HepG2 (cell line): ENCODE measurements at regions not wholly inside any gene's neighbourhood (a gene's known extent, or its start where the extent isn't known, plus 50 kb on each side); places are given as distances from the start of the nearest gene placed in this dataset.

Source experiments
- ATAC-seq: fragments of 200-7000 bp; cut with Tn5 transposase; 3 replicates; pipeline ENCODE4 v1.9.1; 2020; ENCODE audit warnings: mild to moderate bottlenecking, moderate library complexity
- BruUV-seq: library from RNA; stranded (reverse); fragments of 400-500 nt; replicated peaks from 2 replicates; lab custom pipeline; 2021; lab: Mats Ljungman, UMichigan
- CTCF ChIA-PET: fragments of 300-600 bp; formaldehyde crosslinking; extraction: SDS; loops from one replicate; lab custom pipeline; 2021; ENCODE audit warnings: low total read pairs, inconsistent platforms, low intra/inter-chr PET ratio; lab: Yijun Ruan, JAX
- POLR2A ChIA-PET: fragments of 350-600 bp; sonication (Branson Sonifier 250); formaldehyde crosslinking; loops from one replicate; lab custom pipeline; 2020; ENCODE audit warnings: antibody characterized with exemption, inconsistent platforms; lab: Yijun Ruan, JAX
- DNase-seq: peaks from one replicate; pipeline ENCODE4 v3.0.0-alpha.2; 2015; ENCODE audit warnings: low spot score
- FAIRE-seq: peaks from 3 replicates; lab custom pipeline; 2011; peaks lifted over from hg19 to GRCh38; lab: Jason Lieb, UNC
- H2AFZ ChIP-seq: one replicate; pipeline ENCODE4 v1.6.1; 2011; ENCODE audit warnings: low read length, inconsistent platforms
- H3K27ac ChIP-seq: fragments of 300-600 bp; 3 replicates; pipeline ENCODE4 v1.8.0; 2011; ENCODE audit warnings: mixed run types, mild to moderate bottlenecking, mixed read lengths, low read length, inconsistent platforms; ENCODE audit not compliant: insufficient read depth; ENCODE audit errors: extremely low read length
- H3K27me3 ChIP-seq, 2 experiments: fragments of 200-600 bp in 1 of 2; 2 replicates in 1 of 2; 3 replicates in 1 of 2; pipeline versions ENCODE4 v1.6.0 to v1.8.0; 2011; ENCODE audit warnings: low read length in 2 of 2, mild to moderate bottlenecking in 2 of 2, moderate library complexity in 2 of 2, inconsistent platforms in 1 of 2; ENCODE audit not compliant: insufficient read depth in 2 of 2, control insufficient read depth in 1 of 2
- H3K36me3 ChIP-seq, 2 experiments: fragments of 200-600 bp in 1 of 2; replicated peaks in 1 of 2; 2 replicates in 1 of 2; 3 replicates in 1 of 2; pipeline versions ENCODE4 v1.5.1 to v1.8.0; 2011; ENCODE audit warnings: low read length in 2 of 2, inconsistent platforms in 1 of 2; ENCODE audit not compliant: insufficient read depth in 2 of 2, control insufficient read depth in 1 of 2
- H3K4me1 ChIP-seq: 2 replicates; pipeline ENCODE4 v1.5.1; 2012; ENCODE audit warnings: low read length, inconsistent platforms; ENCODE audit not compliant: insufficient read depth
- H3K4me2 ChIP-seq: 2 replicates; pipeline ENCODE4 v1.6.0; 2011; ENCODE audit warnings: low read depth, low read length, inconsistent platforms
- H3K4me3 ChIP-seq, 3 experiments: fragments of 200-600 bp in 1 of 3; sonication (generic), shearing (Covaris generic) in 1 of 3; replicated peaks in 1 of 3; 2 replicates each; pipeline ENCODE4 v1.5.1; 2011 to 2016; ENCODE audit warnings: low read length in 3 of 3, inconsistent platforms in 2 of 3, low read depth in 2 of 3, mild to moderate bottlenecking in 2 of 3, control low read depth in 1 of 3, mixed read lengths in 1 of 3; ENCODE audit not compliant: insufficient read depth in 1 of 3
- H3K79me2 ChIP-seq: one replicate; pipeline ENCODE4 v1.6.1; 2011; ENCODE audit warnings: low read length, inconsistent platforms; ENCODE audit not compliant: insufficient read depth
- H3K9ac ChIP-seq: 2 replicates; pipeline ENCODE4 v1.6.0; 2011; ENCODE audit warnings: mild to moderate bottlenecking, low read depth, low read length, inconsistent platforms; ENCODE audit not compliant: insufficient read depth
- H3K9me3 ChIP-seq: 2 replicates; pipeline ENCODE4 v1.5.1; 2012; ENCODE audit warnings: mild to moderate bottlenecking, low read length
- H4K20me1 ChIP-seq: 2 replicates; pipeline ENCODE4 v1.6.0; 2011; ENCODE audit warnings: inconsistent platforms, mild to moderate bottlenecking, low read length, moderate library complexity; ENCODE audit not compliant: insufficient read depth
- CENPX ChIP-seq: sonication (generic); formaldehyde crosslinking; IDR thresholded peaks from 2 replicates; pipeline ENCODE4 v1.9.0; 2021; ENCODE audit warnings: mild to moderate bottlenecking, missing genetic modification reagents, moderate library complexity
- CREM ChIP-seq, 2 experiments: sonication (generic) in 1 of 2; formaldehyde crosslinking in 1 of 2; IDR thresholded peaks; 2 replicates each; pipeline versions ENCODE4 v1.4.0 to v1.6.1; 2016 to 2020; ENCODE audit warnings: antibody characterized with exemption in 1 of 2, mild to moderate bottlenecking in 1 of 2, missing genetic modification reagents in 1 of 2
- HNRNPUL1 ChIP-seq: fragments of 200-400 bp; formaldehyde crosslinking; IDR thresholded peaks from 2 replicates; pipeline ENCODE4 v1.6.1; 2017; ENCODE audit warnings: low read depth, mild to moderate bottlenecking, low read length, moderate library complexity
- MATR3 ChIP-seq: sonication (generic); formaldehyde crosslinking; IDR thresholded peaks from 2 replicates; pipeline ENCODE4 v1.4.0; 2020; ENCODE audit warnings: missing genetic modification reagents
- NFKBIZ ChIP-seq: IDR thresholded peaks from 2 replicates; pipeline ENCODE4 v1.6.1; 2018; ENCODE audit warnings: missing genetic modification reagents, missing compliant biosample characterization
- NR1H2 ChIP-seq: sonication (generic); formaldehyde crosslinking; IDR thresholded peaks from 2 replicates; pipeline ENCODE4 v1.8.1; 2022; ENCODE audit warnings: low read depth, missing genetic modification reagents, borderline replicate concordance
- PHF20 ChIP-seq: sonication (generic); formaldehyde crosslinking; IDR thresholded peaks from 2 replicates; pipeline ENCODE4 v1.5.0; 2020; ENCODE audit warnings: mild to moderate bottlenecking, missing genetic modification reagents
- RXRB ChIP-seq: IDR thresholded peaks from 2 replicates; pipeline ENCODE4 v1.6.1; 2016; ENCODE audit warnings: borderline replicate concordance, missing genetic modification reagents, missing compliant biosample characterization
- SMYD3 ChIP-seq: sonication (generic); formaldehyde crosslinking; IDR thresholded peaks from 2 replicates; pipeline ENCODE4 v1.8.1; 2023; ENCODE audit warnings: mild to moderate bottlenecking, missing genetic modification reagents
- THAP11 ChIP-seq: IDR thresholded peaks from 2 replicates; pipeline ENCODE4 v1.6.1; 2016; ENCODE audit warnings: missing biosample characterization, missing genetic modification reagents
- ZC3H4 ChIP-seq: sonication (generic); formaldehyde crosslinking; IDR thresholded peaks from 2 replicates; pipeline ENCODE4 v1.4.0; 2020; ENCODE audit warnings: missing genetic modification reagents, borderline replicate concordance
- ZNF180 ChIP-seq: sonication (generic); formaldehyde crosslinking; IDR thresholded peaks from 2 replicates; pipeline ENCODE4 v1.4.0; 2020; ENCODE audit warnings: low read depth, missing genetic modification reagents, borderline replicate concordance
- ZNF207 ChIP-seq: fragments of 450-650 bp; IDR thresholded peaks from 2 replicates; pipeline ENCODE4 v1.6.1; 2016; ENCODE audit warnings: antibody characterized with exemption, borderline replicate concordance
- ZNF670 ChIP-seq: sonication (generic); formaldehyde crosslinking; IDR thresholded peaks from 2 replicates; pipeline ENCODE4 v1.8.0; 2022; ENCODE audit warnings: mild to moderate bottlenecking, missing genetic modification reagents, borderline replicate concordance
- ZSCAN29 ChIP-seq: sonication (generic); formaldehyde crosslinking; conservative IDR thresholded peaks from 2 replicates; pipeline ENCODE4 v1.4.0; 2020; ENCODE audit warnings: mild to moderate bottlenecking, missing genetic modification reagents
- ZSCAN9 ChIP-seq: IDR thresholded peaks from 2 replicates; pipeline ENCODE4 v1.6.1; 2016; ENCODE audit warnings: borderline replicate concordance
- in situ Hi-C: cut with HindIII; loops from 2 replicates; pipeline ENCODE4 v1.10.0; 2017; ENCODE audit warnings: low pct_unique_long_range_greater_than_20kb; ENCODE audit not compliant: extremely low pct_ligation_motif_present
- intact Hi-C: fragments of 100-400 bp; cut with micrococcal nuclease; formaldehyde crosslinking; loops from one replicate; pipeline ENCODE4 v1.10.0; 2022; ENCODE audit not compliant: unreplicated experiment
- TF ChIP-seq, protein P1 (sequence below): sonication (generic); formaldehyde crosslinking; IDR thresholded peaks from 2 replicates; pipeline ENCODE4 v1.4.0; 2020; ENCODE audit warnings: low read depth, mild to moderate bottlenecking, missing genetic modification reagents
- TF ChIP-seq, protein P2 (sequence below): sonication (generic); formaldehyde crosslinking; IDR thresholded peaks from 2 replicates; pipeline ENCODE4 v1.4.0; 2020; ENCODE audit warnings: missing genetic modification reagents, borderline replicate concordance
- TF ChIP-seq, protein P3 (sequence below): IDR thresholded peaks from 2 replicates; pipeline ENCODE4 v1.6.1; 2016; ENCODE audit warnings: missing biosample characterization, missing genetic modification reagents, low read depth
- TF ChIP-seq, protein P4 (sequence below): sonication (generic); formaldehyde crosslinking; IDR thresholded peaks from 2 replicates; pipeline ENCODE4 v1.8.0; 2022; ENCODE audit warnings: mild to moderate bottlenecking, missing genetic modification reagents, moderate library complexity

DNA sequence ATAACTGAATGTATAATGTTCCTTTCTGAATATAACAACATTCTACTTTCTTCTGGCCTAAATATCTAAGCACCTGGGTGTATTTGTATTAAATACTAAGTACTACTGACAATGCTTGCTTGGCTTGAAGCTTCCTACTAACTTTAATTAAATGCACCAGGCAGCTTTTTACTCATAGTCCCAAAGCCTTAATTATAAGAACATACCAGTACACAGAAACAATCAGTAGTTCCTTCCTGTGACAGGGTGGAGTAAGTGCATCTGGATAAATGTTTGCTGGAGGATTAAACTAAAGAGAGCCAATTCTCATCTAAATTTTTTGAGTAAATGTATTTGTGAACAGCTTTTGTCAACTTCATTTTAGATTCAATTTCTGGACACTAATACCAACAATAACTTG, 558.6 kb upstream of the SEMA6A start (continued):
- TF ChIP-seq RXRB (CRISPR knock-in tag): no peak
- TF ChIP-seq ZC3H4 (CRISPR knock-in tag): no peak
- no peak for TF ChIP-seq ZSCAN29 (CRISPR knock-in tag)
- no peak for TF ChIP-seq ZNF180 (CRISPR knock-in tag)
- TF ChIP-seq MATR3 (CRISPR knock-in tag): no peak
- TF ChIP-seq, protein P1, sequence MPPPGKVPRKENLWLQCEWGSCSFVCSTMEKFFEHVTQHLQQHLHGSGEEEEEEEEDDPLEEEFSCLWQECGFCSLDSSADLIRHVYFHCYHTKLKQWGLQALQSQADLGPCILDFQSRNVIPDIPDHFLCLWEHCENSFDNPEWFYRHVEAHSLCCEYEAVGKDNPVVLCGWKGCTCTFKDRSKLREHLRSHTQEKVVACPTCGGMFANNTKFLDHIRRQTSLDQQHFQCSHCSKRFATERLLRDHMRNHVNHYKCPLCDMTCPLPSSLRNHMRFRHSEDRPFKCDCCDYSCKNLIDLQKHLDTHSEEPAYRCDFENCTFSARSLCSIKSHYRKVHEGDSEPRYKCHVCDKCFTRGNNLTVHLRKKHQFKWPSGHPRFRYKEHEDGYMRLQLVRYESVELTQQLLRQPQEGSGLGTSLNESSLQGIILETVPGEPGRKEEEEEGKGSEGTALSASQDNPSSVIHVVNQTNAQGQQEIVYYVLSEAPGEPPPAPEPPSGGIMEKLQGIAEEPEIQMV (CRISPR knock-in tag): no peak
- TF ChIP-seq ZNF207: no peak
- TF ChIP-seq ZSCAN9 (CRISPR knock-in tag): no peak
- TF ChIP-seq PHF20: no peak
- TF ChIP-seq HNRNPUL1: no peak

DNA sequence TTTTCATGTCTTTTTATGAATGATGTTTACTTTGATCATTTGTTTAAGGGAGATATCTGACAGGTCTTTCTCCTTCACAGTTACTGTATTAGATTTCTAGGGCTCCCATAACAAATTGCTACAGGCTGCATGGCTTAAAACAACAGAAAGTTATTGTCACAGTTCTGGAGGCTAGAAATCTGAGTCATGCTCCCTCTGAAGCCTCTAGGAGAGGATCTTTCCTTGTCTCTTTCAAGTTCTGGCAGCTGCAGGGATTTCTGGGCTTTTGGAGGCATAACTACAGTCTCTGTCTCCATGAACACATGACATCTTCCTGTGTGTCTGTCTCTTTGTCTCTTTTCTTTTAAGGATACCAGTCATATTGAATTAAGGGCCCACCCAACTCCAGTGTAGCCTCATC, 557.3 kb upstream of the SEMA6A start:
- no peak overlapping the region for H3K4me2 ChIP-seq
- H3K9me3 ChIP-seq: no peaks in the 10 kb centered on the region
- no peaks in the 10 kb centered on the region for H3K79me2 ChIP-seq
- H3K4me3 ChIP-seq: no peak overlapping the region
- H3K27ac ChIP-seq: no peak overlapping the region
- no peak for FAIRE-seq
- intact Hi-C loops (no loop called here), in situ Hi-C loops (no loop called here)
- no peaks in the 10 kb centered on the region for H3K27me3 ChIP-seq
- H3K36me3 ChIP-seq: no peaks in the 10 kb centered on the region
- BruUV-seq: no TSS peak
- no peaks in the 10 kb centered on the region for H3K4me1 ChIP-seq
- CTCF ChIA-PET: no interaction called here
- H4K20me1 ChIP-seq: no peaks in the 10 kb centered on the region
- no peak overlapping the region for H3K9ac ChIP-seq
- no peak for DNase-seq
- ATAC-seq: no peak
- POLR2A ChIA-PET: no interaction called here
- H2AFZ ChIP-seq: no peak overlapping the region
- TF ChIP-seq ZNF670 (CRISPR knock-in tag): no peak
- TF ChIP-seq CREM (IDR thresholded peaks at IDR 0.05): no peak
- TF ChIP-seq CREM (CRISPR knock-in tag; IDR thresholded peaks at IDR 0.05): no peak
- TF ChIP-seq NR1H2 (CRISPR knock-in tag): no peak
- no peak for TF ChIP-seq THAP11 (CRISPR knock-in tag)
- TF ChIP-seq SMYD3 (CRISPR knock-in tag): no peak
- TF ChIP-seq, protein P2, sequence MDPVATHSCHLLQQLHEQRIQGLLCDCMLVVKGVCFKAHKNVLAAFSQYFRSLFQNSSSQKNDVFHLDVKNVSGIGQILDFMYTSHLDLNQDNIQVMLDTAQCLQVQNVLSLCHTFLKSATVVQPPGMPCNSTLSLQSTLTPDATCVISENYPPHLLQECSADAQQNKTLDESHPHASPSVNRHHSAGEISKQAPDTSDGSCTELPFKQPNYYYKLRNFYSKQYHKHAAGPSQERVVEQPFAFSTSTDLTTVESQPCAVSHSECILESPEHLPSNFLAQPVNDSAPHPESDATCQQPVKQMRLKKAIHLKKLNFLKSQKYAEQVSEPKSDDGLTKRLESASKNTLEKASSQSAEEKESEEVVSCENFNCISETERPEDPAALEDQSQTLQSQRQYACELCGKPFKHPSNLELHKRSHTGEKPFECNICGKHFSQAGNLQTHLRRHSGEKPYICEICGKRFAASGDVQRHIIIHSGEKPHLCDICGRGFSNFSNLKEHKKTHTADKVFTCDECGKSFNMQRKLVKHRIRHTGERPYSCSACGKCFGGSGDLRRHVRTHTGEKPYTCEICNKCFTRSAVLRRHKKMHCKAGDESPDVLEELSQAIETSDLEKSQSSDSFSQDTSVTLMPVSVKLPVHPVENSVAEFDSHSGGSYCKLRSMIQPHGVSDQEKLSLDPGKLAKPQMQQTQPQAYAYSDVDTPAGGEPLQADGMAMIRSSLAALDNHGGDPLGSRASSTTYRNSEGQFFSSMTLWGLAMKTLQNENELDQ: no peak
- TF ChIP-seq CENPX (CRISPR knock-in tag): no peak
- TF ChIP-seq, protein P3, sequence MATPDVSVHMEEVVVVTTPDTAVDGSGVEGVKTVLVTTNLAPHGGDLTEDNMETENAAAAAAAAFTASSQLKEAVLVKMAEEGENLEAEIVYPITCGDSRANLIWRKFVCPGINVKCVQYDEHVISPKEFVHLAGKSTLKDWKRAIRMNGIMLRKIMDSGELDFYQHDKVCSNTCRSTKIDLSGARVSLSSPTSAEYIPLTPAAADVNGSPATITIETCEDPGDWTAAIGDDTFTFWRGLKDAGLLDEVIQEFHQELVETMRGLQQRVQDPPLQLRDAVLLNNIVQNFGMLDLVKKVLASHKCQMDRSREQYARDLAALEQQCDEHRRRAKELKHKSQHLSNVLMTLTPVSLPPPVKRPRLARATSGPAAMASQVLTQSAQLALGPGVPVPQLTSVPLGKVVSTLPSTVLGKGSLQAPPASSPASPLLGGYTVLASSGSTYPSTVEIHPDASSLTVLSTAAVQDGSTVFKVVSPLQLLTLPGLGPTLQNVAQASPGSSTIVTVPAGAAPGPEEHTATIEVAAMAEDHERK (CRISPR knock-in tag): no peak
- no peak for TF ChIP-seq NFKBIZ (CRISPR knock-in tag)
- TF ChIP-seq, protein P4, sequence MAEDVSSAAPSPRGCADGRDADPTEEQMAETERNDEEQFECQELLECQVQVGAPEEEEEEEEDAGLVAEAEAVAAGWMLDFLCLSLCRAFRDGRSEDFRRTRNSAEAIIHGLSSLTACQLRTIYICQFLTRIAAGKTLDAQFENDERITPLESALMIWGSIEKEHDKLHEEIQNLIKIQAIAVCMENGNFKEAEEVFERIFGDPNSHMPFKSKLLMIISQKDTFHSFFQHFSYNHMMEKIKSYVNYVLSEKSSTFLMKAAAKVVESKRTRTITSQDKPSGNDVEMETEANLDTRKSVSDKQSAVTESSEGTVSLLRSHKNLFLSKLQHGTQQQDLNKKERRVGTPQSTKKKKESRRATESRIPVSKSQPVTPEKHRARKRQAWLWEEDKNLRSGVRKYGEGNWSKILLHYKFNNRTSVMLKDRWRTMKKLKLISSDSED (CRISPR knock-in tag): no peak
